GM21528 (cell line): ENCODE measurements at regions not wholly inside any gene's neighbourhood (a gene's known extent, or its start where the extent isn't known, plus 50 kb on each side); places are given as distances from the start of the nearest gene placed in this dataset.

Source experiments
- ATAC-seq: cut with Tn5 transposase; IDR thresholded peaks from one replicate; pipeline ENCODE4 v1.9.1; 2021; ENCODE audit warnings: mild to moderate bottlenecking, moderate library complexity; ENCODE audit not compliant: unreplicated experiment, low FRiP score

GRCh38 chr1:58861506-58861905 is 77.7 kb upstream of the JUN start:
- no peak for ATAC-seq

- ATAC-seq = no peak
Observed at GRCh38 chr1:58862728-58863385, 79.0 kb upstream of the JUN start.

GRCh38 chr1:58864654-58865053 is 80.8 kb upstream of the JUN start:
- no peak for ATAC-seq

GRCh38 chr1:58866578-58866977 is 82.7 kb upstream of the JUN start:
- no peak for ATAC-seq

GRCh38 chr1:58869638-58870297 is 85.9 kb upstream of the JUN start:
- ATAC-seq = no peak

- ATAC-seq = no peak
Observed at GRCh38 chr1:58870298-58870676, 86.4 kb upstream of the JUN start.

GRCh38 chr1:58874342-58874741 is 90.5 kb upstream of the JUN start:
- no peak for ATAC-seq

- ATAC-seq = no peak
Observed at GRCh38 chr1:58874757-58875755, 91.2 kb upstream of the JUN start.

GRCh38 chr1:58879464-58879863 is 95.6 kb upstream of the JUN start:
- ATAC-seq = no peak

GRCh38 chr1:58880592-58880991 is 96.7 kb upstream of the JUN start:
- no peak for ATAC-seq

- ATAC-seq = no peak
Observed at GRCh38 chr1:58881471-58881994, 97.7 kb upstream of the JUN start.

GRCh38 chr1:58882322-58882948 is 98.6 kb upstream of the JUN start:
- no peak for ATAC-seq

- ATAC-seq = no peak
Observed at GRCh38 chr1:58883037-58883887, 99.4 kb upstream of the JUN start.

- ATAC-seq = peak; percentile 70
Observed at GRCh38 chr1:58883888-58884482, 100.1 kb upstream of the JUN start.

GRCh38 chr1:58884706-58885661 is 101.1 kb upstream of the JUN start:
- ATAC-seq = no peak

GRCh38 chr1:58885998-58886397 is 102.2 kb upstream of the JUN start:
- no peak for ATAC-seq

- ATAC-seq = no peak
Observed at GRCh38 chr1:58886611-58887010, 102.8 kb upstream of the JUN start.

GRCh38 chr1:58887059-58887458 is 103.2 kb upstream of the JUN start:
- ATAC-seq = no peak
